SK-N-SH treated with all-trans-retinoic acid at 6 μM for 48 hours (cell line): ENCODE measurements at regions not wholly inside any gene's neighbourhood (a gene's known extent, or its start where the extent isn't known, plus 50 kb on each side); places are given as distances from the start of the nearest gene placed in this dataset.

ENCODE experiments used
- ATAC-seq: fragments of 200-7000 bp; cut with Tn5 transposase; 3 replicates; pipeline ENCODE4 v1.9.1; 2020; ENCODE audit warnings: mild to moderate bottlenecking, moderate library complexity
- ARNTL ChIP-seq: fragments of 450-650 bp; formaldehyde crosslinking; IDR thresholded peaks from 2 replicates; pipeline ENCODE4 v1.5.0; 2020; ENCODE audit warnings: low read depth, mild to moderate bottlenecking, moderate library complexity, borderline replicate concordance
- BACH2 ChIP-seq: fragments of 250-450 bp; sonication (Bioruptor Pico); IDR thresholded peaks from 2 replicates; pipeline ENCODE4 v1.9.0; 2021; ENCODE audit warnings: mild to moderate bottlenecking, borderline replicate concordance
- CSDC2 ChIP-seq: fragments of 250-450 bp; sonication (Bioruptor Pico); IDR thresholded peaks from 2 replicates; pipeline ENCODE4 v1.5.0; 2020; ENCODE audit warnings: mild to moderate bottlenecking, moderate library complexity
- CSRNP3 ChIP-seq: fragments of 250-450 bp; sonication (Bioruptor Pico); IDR thresholded peaks from 2 replicates; pipeline ENCODE4 v1.5.1; 2021; ENCODE audit warnings: mild to moderate bottlenecking, moderate library complexity
- ESRRG ChIP-seq: fragments of 250-450 bp; sonication (Bioruptor Pico); IDR thresholded peaks from 2 replicates; pipeline ENCODE4 v1.6.1; 2021; ENCODE audit warnings: mild to moderate bottlenecking
- GLIS3 ChIP-seq: fragments of 250-450 bp; sonication (Bioruptor Pico); IDR thresholded peaks from 2 replicates; pipeline ENCODE4 v1.5.0; 2020; ENCODE audit warnings: mild to moderate bottlenecking, moderate library complexity
- ISL1 ChIP-seq: fragments of 250-450 bp; sonication (Bioruptor Pico); IDR thresholded peaks from 2 replicates; pipeline ENCODE4 v2.1.2; 2022; ENCODE audit warnings: mild to moderate bottlenecking, moderate library complexity
- OSR1 ChIP-seq: fragments of 250-450 bp; sonication (Bioruptor Pico); IDR thresholded peaks from 2 replicates; pipeline ENCODE4 v1.8.0; 2022; ENCODE audit warnings: moderate library complexity, mild to moderate bottlenecking, inconsistent platforms
- PATZ1 ChIP-seq: fragments of 250-450 bp; sonication (Bioruptor Pico); IDR thresholded peaks from 2 replicates; pipeline ENCODE4 v1.8.0; 2020; ENCODE audit warnings: mild to moderate bottlenecking, moderate library complexity, borderline replicate concordance
- POU6F1 ChIP-seq: fragments of 250-450 bp; sonication (Bioruptor Pico); IDR thresholded peaks from 2 replicates; pipeline ENCODE4 v1.8.0; 2021; ENCODE audit warnings: low read depth, mild to moderate bottlenecking, moderate library complexity, borderline replicate concordance
- PPARA ChIP-seq: fragments of 250-450 bp; sonication (Bioruptor Pico); IDR thresholded peaks from 2 replicates; pipeline ENCODE4 v1.5.0; 2020; ENCODE audit warnings: mild to moderate bottlenecking, borderline replicate concordance
- RARB ChIP-seq: fragments of 250-450 bp; sonication (Bioruptor Pico); IDR thresholded peaks from 2 replicates; pipeline ENCODE4 v1.8.0; 2021; ENCODE audit warnings: mild to moderate bottlenecking, moderate library complexity
- SNAI2 ChIP-seq: fragments of 250-450 bp; sonication (Bioruptor Pico); IDR thresholded peaks from 2 replicates; pipeline ENCODE4 v1.5.0; 2020; ENCODE audit warnings: mild to moderate bottlenecking, moderate library complexity
- TCF4 ChIP-seq: fragments of 250-450 bp; sonication (Bioruptor Pico); IDR thresholded peaks from 2 replicates; pipeline ENCODE4 v1.8.0; 2021; ENCODE audit warnings: mild to moderate bottlenecking, moderate library complexity, borderline replicate concordance
- TOX ChIP-seq: fragments of 250-450 bp; sonication (Bioruptor Pico); IDR thresholded peaks from 2 replicates; pipeline ENCODE4 v1.8.0; 2021; ENCODE audit warnings: mild to moderate bottlenecking, moderate library complexity, borderline replicate concordance
- TSHZ2 ChIP-seq: fragments of 250-450 bp; sonication (Bioruptor Pico); IDR thresholded peaks from 2 replicates; pipeline ENCODE4 v1.5.0; 2020; ENCODE audit warnings: mild to moderate bottlenecking, moderate library complexity
- ZC3H10 ChIP-seq: fragments of 250-450 bp; sonication (Bioruptor Pico); IDR thresholded peaks from 2 replicates; pipeline ENCODE4 v1.5.1; 2021; ENCODE audit warnings: mild to moderate bottlenecking, moderate library complexity
- ZFP3 ChIP-seq: fragments of 250-450 bp; sonication (Bioruptor Pico); IDR thresholded peaks from 2 replicates; pipeline ENCODE4 v1.5.0; 2020; ENCODE audit warnings: mild to moderate bottlenecking, moderate library complexity
- ZFP30 ChIP-seq: fragments of 450-650 bp; formaldehyde crosslinking; IDR thresholded peaks from 2 replicates; pipeline ENCODE4 v1.5.0; 2022; ENCODE audit warnings: mild to moderate bottlenecking, moderate library complexity
- ZNF565 ChIP-seq: fragments of 450-650 bp; formaldehyde crosslinking; conservative IDR thresholded peaks from 2 replicates; pipeline ENCODE4 v1.5.0; 2020; ENCODE audit warnings: low read depth, mild to moderate bottlenecking, moderate library complexity
- ZNF70 ChIP-seq: fragments of 450-650 bp; formaldehyde crosslinking; IDR thresholded peaks from 2 replicates; pipeline ENCODE4 v1.5.0; 2020; ENCODE audit warnings: mild to moderate bottlenecking, moderate library complexity
- ZNF8 ChIP-seq: fragments of 450-650 bp; formaldehyde crosslinking; IDR thresholded peaks from 2 replicates; pipeline ENCODE4 v1.5.0; 2020; ENCODE audit warnings: mild to moderate bottlenecking, moderate library complexity

- TF ChIP-seq ZNF565 = no peak
- no peak for TF ChIP-seq ZFP3 (CRISPR knock-in tag)
- TF ChIP-seq RARB (CRISPR knock-in tag) = no peak
- ATAC-seq = no peak
Measured at GRCh38 chr5:171692107-171692506, 93.5 kb upstream of the SMIM23 start.

- TF ChIP-seq ZNF70 (CRISPR knock-in tag) = no peak
- TF ChIP-seq ZNF565 = no peak
- no peak for TF ChIP-seq ARNTL (CRISPR knock-in tag)
- TF ChIP-seq CSRNP3 (CRISPR knock-in tag) = no peak
- no peak for TF ChIP-seq POU6F1 (CRISPR knock-in tag)
- no peak for TF ChIP-seq BACH2 (CRISPR knock-in tag)
- no peak for TF ChIP-seq ISL1 (CRISPR knock-in tag)
- TF ChIP-seq TOX (CRISPR knock-in tag) = no peak
- TF ChIP-seq TSHZ2 = no peak
- TF ChIP-seq RARB (CRISPR knock-in tag) = no peak
- TF ChIP-seq ZNF8 (CRISPR knock-in tag) = no peak
- no peak for TF ChIP-seq CSDC2 (CRISPR knock-in tag)
- no peak for TF ChIP-seq GLIS3 (CRISPR knock-in tag)
- no peak for TF ChIP-seq PATZ1 (CRISPR knock-in tag)
- TF ChIP-seq ZC3H10 (CRISPR knock-in tag) = no peak
- no peak for TF ChIP-seq TCF4 (CRISPR knock-in tag)
- TF ChIP-seq ESRRG = no peak
- TF ChIP-seq OSR1 (CRISPR knock-in tag) = no peak
- TF ChIP-seq ZFP3 (CRISPR knock-in tag) = no peak
- TF ChIP-seq PPARA (CRISPR knock-in tag) = no peak
- TF ChIP-seq, all 23 proteins: peak for 0
- ATAC-seq = no peak
Measured at GRCh38 chr5:171692936-171693335, 92.7 kb upstream of the SMIM23 start.

- peak; percentile 53; the same call in 1 of the 3 replicates for ATAC-seq
- no peak for TF ChIP-seq TOX (CRISPR knock-in tag)
- no peak for TF ChIP-seq CSDC2 (CRISPR knock-in tag)
- TF ChIP-seq ZFP30 (CRISPR knock-in tag) = no peak
- no peak for TF ChIP-seq ISL1 (CRISPR knock-in tag)
- TF ChIP-seq BACH2 (CRISPR knock-in tag) = no peak
- TF ChIP-seq TSHZ2 = no peak
- TF ChIP-seq PATZ1 (CRISPR knock-in tag) = no peak
- no peak for TF ChIP-seq CSRNP3 (CRISPR knock-in tag)
- no peak for TF ChIP-seq SNAI2 (CRISPR knock-in tag)
- no peak for TF ChIP-seq TCF4 (CRISPR knock-in tag)
- no peak for TF ChIP-seq ESRRG
- no peak for TF ChIP-seq ZFP3 (CRISPR knock-in tag)
Measured at GRCh38 chr5:171693412-171693811, 92.2 kb upstream of the SMIM23 start.
